ENCODE measurements at regions not wholly inside any gene's neighbourhood (a gene's known extent, or its start where the extent isn't known, plus 50 kb on each side); places are given as distances from the start of the nearest gene placed in this dataset.
"Not testable (repeated sequence)": the region's sequence is repeated elsewhere in the genome, so short reads cannot be mapped to it uniquely, and the experiment has no call there.

- Histone ChIP-seq H3K9me3 (ENCODE audit: control insufficient read depth in 3 of 3, low read length in 3 of 3) (no peaks in the 10 kb centered on the region), H3K36me3 (ENCODE audit: control insufficient read depth in 3 of 3, insufficient read depth in 3 of 3, low read length in 3 of 3) (no peaks in the 10 kb centered on the region), H3K27me3 (ENCODE audit: control insufficient read depth in 3 of 3, insufficient read depth in 3 of 3, low read length in 3 of 3) (peaks cover 0 to 5% (median 0%) of the 10 kb centered on the region in 3 donors), H3K4me1 (ENCODE audit: control insufficient read depth in 3 of 3, insufficient read depth in 3 of 3, low read length in 3 of 3) (peaks cover 0 to 6% (median 0%) of the 10 kb centered on the region in 3 donors), H3K4me3 (ENCODE audit: low read length in 3 of 3) (no peak overlapping the region), H3K27ac (ENCODE audit: low read depth, low read length) (no peak overlapping the region), H3K9ac (ENCODE audit: low read depth in 1 of 3, low read length in 3 of 3) (no peak overlapping the region)
Observed at GRCh38 chr17:31738488-31738887, 120.6 kb downstream of the COPRS start.

DNA sequence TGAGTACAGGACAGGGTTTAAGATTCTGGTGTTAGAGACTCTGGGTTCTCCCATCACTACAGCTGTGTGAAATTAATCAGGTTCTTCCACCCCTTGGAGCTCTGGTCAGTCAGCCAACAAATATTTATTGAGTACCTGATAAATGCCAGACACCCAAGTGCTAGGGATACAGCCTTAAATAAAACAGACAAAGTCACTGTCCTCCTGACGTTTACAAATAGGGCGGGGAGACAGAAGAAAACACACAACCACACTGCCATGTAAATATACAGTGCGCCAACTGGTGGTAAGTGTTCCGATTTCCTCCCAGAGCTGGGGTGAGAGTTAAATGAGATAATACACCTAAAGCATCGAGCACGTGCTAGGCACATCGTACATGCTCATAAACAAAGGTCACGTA lies 121.0 kb downstream of the COPRS start:
- peaks cover 0 to 3% (median 0%) of the 10 kb centered on the region in 3 donors for H3K27me3 ChIP-seq (ENCODE audit: control insufficient read depth in 3 of 3, insufficient read depth in 3 of 3, low read length in 3 of 3)
- no peaks in the 10 kb centered on the region for H3K9me3 ChIP-seq (ENCODE audit: control insufficient read depth in 3 of 3, low read length in 3 of 3)
- H3K4me1 ChIP-seq (ENCODE audit: control insufficient read depth in 3 of 3, insufficient read depth in 3 of 3, low read length in 3 of 3): peaks cover 0 to 6% (median 0%) of the 10 kb centered on the region in 3 donors
- no peak overlapping the region for H3K4me3 ChIP-seq (ENCODE audit: low read length in 3 of 3)
- no peaks in the 10 kb centered on the region for H3K36me3 ChIP-seq (ENCODE audit: control insufficient read depth in 3 of 3, insufficient read depth in 3 of 3, low read length in 3 of 3)
- H3K27ac ChIP-seq (ENCODE audit: low read depth, low read length): no peak overlapping the region
- no peak overlapping the region for H3K9ac ChIP-seq (ENCODE audit: low read depth in 1 of 3, low read length in 3 of 3)

DNA sequence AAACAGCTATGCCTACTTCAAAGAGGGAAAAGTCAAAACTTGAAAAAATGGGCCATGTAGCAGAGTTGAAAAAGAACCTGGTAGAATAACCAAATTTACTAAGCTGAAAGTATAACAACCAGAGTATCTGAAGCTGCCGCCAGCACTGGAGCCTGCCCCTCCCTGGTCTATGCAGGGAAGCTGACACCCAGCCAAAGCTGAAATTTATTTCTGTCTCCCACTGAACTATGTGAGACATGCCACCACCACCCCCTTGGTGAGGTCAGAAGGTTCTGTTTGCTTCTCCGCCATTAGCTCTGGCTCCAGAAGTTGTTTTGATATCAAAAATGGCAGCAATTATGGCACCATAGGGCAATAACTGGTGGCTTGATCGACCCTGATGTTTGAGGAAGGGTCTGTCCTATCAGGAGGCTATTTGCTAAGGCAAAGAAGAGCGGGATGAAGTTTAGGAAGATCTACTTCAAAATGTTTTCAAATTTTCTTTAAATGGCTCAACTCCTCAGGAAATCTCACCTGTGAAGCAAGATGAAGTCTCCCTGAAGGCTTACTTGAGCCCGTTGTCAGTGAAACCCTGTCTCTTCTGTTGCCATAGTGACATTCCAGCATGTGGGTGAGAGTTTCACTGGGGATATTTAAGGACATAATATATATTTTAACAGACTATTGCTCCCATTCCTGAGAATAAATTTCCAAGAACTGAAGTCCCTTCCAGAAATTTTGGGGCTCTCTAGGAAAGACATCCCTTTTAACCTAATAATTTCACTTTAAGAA lies 122.0 kb downstream of the COPRS start:
- peaks cover 0 to under 1% (median 0%) of the 10 kb centered on the region in 3 donors for H3K27me3 ChIP-seq (ENCODE audit: control insufficient read depth in 3 of 3, insufficient read depth in 3 of 3, low read length in 3 of 3)
- H3K4me1 ChIP-seq (ENCODE audit: control insufficient read depth in 3 of 3, insufficient read depth in 3 of 3, low read length in 3 of 3): peaks cover 0 to 6% (median 0%) of the 10 kb centered on the region in 3 donors
- H3K4me3 ChIP-seq (ENCODE audit: low read length in 3 of 3): no peak overlapping the region
- no peak overlapping the region for H3K27ac ChIP-seq (ENCODE audit: low read depth, low read length)
- no peaks in the 10 kb centered on the region for H3K9me3 ChIP-seq (ENCODE audit: control insufficient read depth in 3 of 3, low read length in 3 of 3)
- no peak overlapping the region for H3K9ac ChIP-seq (ENCODE audit: low read depth in 1 of 3, low read length in 3 of 3)
- H3K36me3 ChIP-seq (ENCODE audit: control insufficient read depth in 3 of 3, insufficient read depth in 3 of 3, low read length in 3 of 3): no peaks in the 10 kb centered on the region

GRCh38 chr17:31733326-31733725 lies 125.7 kb downstream of the COPRS start:
- Histone ChIP-seq H3K27me3 (ENCODE audit: control insufficient read depth in 3 of 3, insufficient read depth in 3 of 3, low read length in 3 of 3) (peaks cover 0 to 3% (median 0%) of the 10 kb centered on the region in 3 donors), H3K36me3 (ENCODE audit: control insufficient read depth in 3 of 3, insufficient read depth in 3 of 3, low read length in 3 of 3) (no peaks in the 10 kb centered on the region), H3K9ac (ENCODE audit: low read depth in 1 of 3, low read length in 3 of 3) (no peak overlapping the region)

GRCh38 chr17:31731585-31732154 lies 127.4 kb downstream of the COPRS start:
- H3K27me3 ChIP-seq (ENCODE audit: control insufficient read depth in 3 of 3, insufficient read depth in 3 of 3, low read length in 3 of 3); H3K9me3 ChIP-seq (ENCODE audit: control insufficient read depth in 3 of 3, low read length in 3 of 3); H3K4me1 ChIP-seq (ENCODE audit: control insufficient read depth in 3 of 3, insufficient read depth in 3 of 3, low read length in 3 of 3); H3K9ac ChIP-seq (ENCODE audit: low read depth in 1 of 3, low read length in 3 of 3); H3K27ac ChIP-seq (ENCODE audit: low read depth, low read length); H3K4me3 ChIP-seq (ENCODE audit: low read length in 3 of 3); H3K36me3 ChIP-seq (ENCODE audit: control insufficient read depth in 3 of 3, insufficient read depth in 3 of 3, low read length in 3 of 3): not testable (repeated sequence)

More at GRCh38 chr17:31733326-31733725, 125.7 kb downstream of the COPRS start:
- Histone ChIP-seq H3K4me1 (ENCODE audit: control insufficient read depth in 3 of 3, insufficient read depth in 3 of 3, low read length in 3 of 3) (no peaks in the 10 kb centered on the region), H3K27ac (ENCODE audit: low read depth, low read length) (no peak overlapping the region), H3K4me3 (ENCODE audit: low read length in 3 of 3) (no peak overlapping the region), H3K9me3 (ENCODE audit: control insufficient read depth in 3 of 3, low read length in 3 of 3) (no peaks in the 10 kb centered on the region)

DNA sequence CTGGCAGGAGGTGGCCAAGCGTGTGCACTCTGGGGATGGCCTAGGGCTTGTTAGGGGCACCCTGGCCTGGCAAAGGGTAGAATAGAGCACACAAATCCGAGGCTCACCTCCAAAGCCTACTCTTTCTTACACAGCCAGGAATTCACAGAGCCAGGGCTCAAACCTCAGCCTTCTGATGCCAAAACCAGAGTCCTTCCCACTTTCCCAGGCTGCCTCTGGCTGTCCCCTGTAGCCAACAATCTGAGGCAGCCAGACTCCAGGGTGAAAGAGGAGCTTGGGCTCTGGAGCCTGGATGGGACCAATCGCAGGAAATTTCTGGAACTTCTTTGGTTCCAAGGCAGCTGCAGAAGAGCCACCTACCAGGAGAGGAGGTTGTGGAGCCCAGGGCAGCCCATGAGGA lies 127.9 kb downstream of the COPRS start:
- Histone ChIP-seq H3K9ac (ENCODE audit: low read depth in 1 of 3, low read length in 3 of 3) (no peak overlapping the region), H3K4me1 (ENCODE audit: control insufficient read depth in 3 of 3, insufficient read depth in 3 of 3, low read length in 3 of 3) (no peaks in the 10 kb centered on the region), H3K27ac (ENCODE audit: low read depth, low read length) (no peak overlapping the region), H3K27me3 (ENCODE audit: control insufficient read depth in 3 of 3, insufficient read depth in 3 of 3, low read length in 3 of 3) (peaks cover 0 to 6% (median 0%) of the 10 kb centered on the region in 3 donors), H3K4me3 (ENCODE audit: low read length in 3 of 3) (no peak overlapping the region), H3K36me3 (ENCODE audit: control insufficient read depth in 3 of 3, insufficient read depth in 3 of 3, low read length in 3 of 3) (no peaks in the 10 kb centered on the region), H3K9me3 (ENCODE audit: control insufficient read depth in 3 of 3, low read length in 3 of 3) (no peaks in the 10 kb centered on the region)

DNA sequence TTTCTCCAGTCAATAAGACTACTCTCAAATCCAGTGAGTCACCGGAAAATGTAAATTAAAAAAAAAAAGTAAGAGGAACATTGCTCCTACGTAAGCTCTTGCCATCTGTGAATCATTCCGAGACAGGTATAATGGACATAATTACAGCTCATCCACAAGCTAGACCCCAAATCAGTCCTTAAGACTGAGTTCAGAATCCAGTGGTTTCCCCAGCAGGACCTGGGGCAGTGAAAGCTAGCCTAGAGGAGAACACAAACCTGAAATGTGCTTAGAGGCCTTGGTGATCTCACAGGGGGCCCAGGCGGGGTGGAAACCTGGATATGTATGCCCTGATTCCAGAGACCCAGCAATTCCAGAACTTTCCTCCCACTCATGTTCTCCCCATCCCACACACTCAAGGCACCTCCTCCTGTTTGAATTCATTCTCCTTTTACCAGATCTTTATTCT lies 132.0 kb downstream of the COPRS start:
- Histone ChIP-seq H3K4me3 (ENCODE audit: low read length in 3 of 3) (no peak overlapping the region), H3K9me3 (ENCODE audit: control insufficient read depth in 3 of 3, low read length in 3 of 3) (no peaks in the 10 kb centered on the region), H3K9ac (ENCODE audit: low read depth in 1 of 3, low read length in 3 of 3) (no peak overlapping the region), H3K36me3 (ENCODE audit: control insufficient read depth in 3 of 3, insufficient read depth in 3 of 3, low read length in 3 of 3) (no peaks in the 10 kb centered on the region), H3K27me3 (ENCODE audit: control insufficient read depth in 3 of 3, insufficient read depth in 3 of 3, low read length in 3 of 3) (peaks cover 0 to 6% (median 3%) of the 10 kb centered on the region in 3 donors), H3K27ac (ENCODE audit: low read depth, low read length) (no peak overlapping the region), H3K4me1 (ENCODE audit: control insufficient read depth in 3 of 3, insufficient read depth in 3 of 3, low read length in 3 of 3) (peaks cover 4 to 9% (median 9%) of the 10 kb centered on the region in 3 donors)

DNA sequence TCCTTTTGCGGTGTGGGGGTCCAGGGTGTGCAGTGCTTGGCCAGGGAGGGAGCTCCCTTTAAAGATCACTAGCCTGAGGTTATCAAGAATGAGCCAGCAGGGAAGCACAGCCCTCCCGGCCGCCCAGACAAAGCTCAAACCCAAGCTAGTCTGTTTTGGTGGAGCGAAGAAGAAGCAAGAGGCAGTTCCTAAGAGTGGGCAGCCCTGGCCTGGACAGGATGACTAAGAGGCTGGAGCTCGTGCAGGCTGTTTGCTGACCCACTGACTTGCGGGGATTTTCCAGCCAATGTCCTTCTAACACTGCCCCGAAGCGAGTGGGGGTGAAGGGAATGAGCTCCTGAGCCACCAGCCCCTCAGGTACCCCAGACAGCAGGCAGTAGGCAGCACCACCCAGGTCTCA lies 134.4 kb downstream of the COPRS start:
- H3K9ac ChIP-seq (ENCODE audit: low read depth in 1 of 3, low read length in 3 of 3): peak overlapping the region in 1 of 3 donors; percentile 8
- no peak overlapping the region for H3K4me3 ChIP-seq (ENCODE audit: low read length in 3 of 3)
- H3K27ac ChIP-seq (ENCODE audit: low read depth, low read length): no peak overlapping the region
- H3K4me1 ChIP-seq (ENCODE audit: control insufficient read depth in 3 of 3, insufficient read depth in 3 of 3, low read length in 3 of 3): peaks cover 4 to 17% (median 16%) of the 10 kb centered on the region in 3 donors
- no peaks in the 10 kb centered on the region for H3K9me3 ChIP-seq (ENCODE audit: control insufficient read depth in 3 of 3, low read length in 3 of 3)
- no peaks in the 10 kb centered on the region for H3K36me3 ChIP-seq (ENCODE audit: control insufficient read depth in 3 of 3, insufficient read depth in 3 of 3, low read length in 3 of 3)
- H3K27me3 ChIP-seq (ENCODE audit: control insufficient read depth in 3 of 3, insufficient read depth in 3 of 3, low read length in 3 of 3): peaks cover 0 to 6% (median 3%) of the 10 kb centered on the region in 3 donors

GRCh38 chr17:31724026-31724425 lies 135.0 kb downstream of the COPRS start:
- H3K9ac ChIP-seq (ENCODE audit: low read depth in 1 of 3, low read length in 3 of 3): no peak overlapping the region
- H3K4me1 ChIP-seq (ENCODE audit: control insufficient read depth in 3 of 3, insufficient read depth in 3 of 3, low read length in 3 of 3): peaks cover 4 to 17% (median 16%) of the 10 kb centered on the region in 3 donors
- peaks cover 0 to 6% (median 3%) of the 10 kb centered on the region in 3 donors for H3K27me3 ChIP-seq (ENCODE audit: control insufficient read depth in 3 of 3, insufficient read depth in 3 of 3, low read length in 3 of 3)
- no peaks in the 10 kb centered on the region for H3K9me3 ChIP-seq (ENCODE audit: control insufficient read depth in 3 of 3, low read length in 3 of 3)
- H3K36me3 ChIP-seq (ENCODE audit: control insufficient read depth in 3 of 3, insufficient read depth in 3 of 3, low read length in 3 of 3): no peaks in the 10 kb centered on the region
- H3K4me3 ChIP-seq (ENCODE audit: low read length in 3 of 3): no peak overlapping the region
- H3K27ac ChIP-seq (ENCODE audit: low read depth, low read length): no peak overlapping the region
